BJ (cell line): ENCODE measurements at regions not wholly inside any gene's neighbourhood (a gene's known extent, or its start where the extent isn't known, plus 50 kb on each side); places are given as distances from the start of the nearest gene placed in this dataset.

ENCODE experiments used
- CTCF ChIA-PET: fragments of 350-600 bp; formaldehyde crosslinking; extraction: SDS; loops from one replicate; lab custom pipeline; 2021; ENCODE audit warnings: antibody characterized with exemption, inconsistent platforms; lab: Yijun Ruan, JAX
- POLR2A ChIA-PET: fragments of 300-600 bp; sonication (Branson Sonifier 250); formaldehyde crosslinking; extraction: SDS; loops from one replicate; lab custom pipeline; 2021; ENCODE audit warnings: antibody characterized with exemption; lab: Charles Lee
- DNase-seq: peaks from one replicate; pipeline ENCODE4 v3.0.0-alpha.2; 2011; ENCODE audit warnings: low read depth
- H3K27me3 ChIP-seq: 2 replicates; pipeline ENCODE4 v1.6.0; 2011; ENCODE audit warnings: low read length; ENCODE audit not compliant: control insufficient read depth, insufficient read depth
- H3K36me3 ChIP-seq: 2 replicates; pipeline ENCODE4 v1.5.1; 2011; ENCODE audit warnings: low read length; ENCODE audit not compliant: control insufficient read depth, insufficient read depth
- H3K4me3 ChIP-seq: 2 replicates; pipeline ENCODE4 v1.5.1; 2011; ENCODE audit warnings: low read depth, mild to moderate bottlenecking, control low read depth, low read length
- TF ChIP-seq, protein P1 (sequence below): IDR thresholded peaks from 2 replicates; pipeline ENCODE4 v1.5.1; 2011; ENCODE audit warnings: low read depth, mild to moderate bottlenecking, control low read depth, inconsistent platforms, low read length, moderate library complexity; ENCODE audit not compliant: insufficient read depth

DNA sequence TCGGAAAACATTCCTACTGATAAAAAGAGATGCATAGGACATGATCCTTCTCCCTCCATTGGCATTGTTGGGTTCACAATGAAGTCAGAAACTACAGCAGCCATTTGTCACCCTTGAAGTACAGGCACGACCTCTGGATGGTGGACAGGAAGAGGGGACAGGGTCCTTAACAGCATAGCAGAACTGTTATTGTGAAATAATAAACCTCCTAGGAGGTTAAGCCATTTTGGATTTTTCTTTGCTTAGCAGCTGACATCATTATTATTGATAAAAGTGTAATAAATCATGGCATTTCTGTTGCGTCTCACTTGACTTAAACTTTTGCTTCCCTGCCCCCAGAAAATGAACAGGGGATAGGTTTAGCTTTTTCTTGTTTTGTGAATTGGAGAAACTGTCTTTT lies 134.3 kb upstream of the SASH1 start:
- no peak for DNase-seq
- no peak overlapping the region for H3K4me3 ChIP-seq
- no peaks in the 10 kb centered on the region for H3K36me3 ChIP-seq
- CTCF ChIA-PET = no interaction called here
- POLR2A ChIA-PET = no interaction called here
- no peaks in the 10 kb centered on the region for H3K27me3 ChIP-seq
- TF ChIP-seq, protein P1, sequence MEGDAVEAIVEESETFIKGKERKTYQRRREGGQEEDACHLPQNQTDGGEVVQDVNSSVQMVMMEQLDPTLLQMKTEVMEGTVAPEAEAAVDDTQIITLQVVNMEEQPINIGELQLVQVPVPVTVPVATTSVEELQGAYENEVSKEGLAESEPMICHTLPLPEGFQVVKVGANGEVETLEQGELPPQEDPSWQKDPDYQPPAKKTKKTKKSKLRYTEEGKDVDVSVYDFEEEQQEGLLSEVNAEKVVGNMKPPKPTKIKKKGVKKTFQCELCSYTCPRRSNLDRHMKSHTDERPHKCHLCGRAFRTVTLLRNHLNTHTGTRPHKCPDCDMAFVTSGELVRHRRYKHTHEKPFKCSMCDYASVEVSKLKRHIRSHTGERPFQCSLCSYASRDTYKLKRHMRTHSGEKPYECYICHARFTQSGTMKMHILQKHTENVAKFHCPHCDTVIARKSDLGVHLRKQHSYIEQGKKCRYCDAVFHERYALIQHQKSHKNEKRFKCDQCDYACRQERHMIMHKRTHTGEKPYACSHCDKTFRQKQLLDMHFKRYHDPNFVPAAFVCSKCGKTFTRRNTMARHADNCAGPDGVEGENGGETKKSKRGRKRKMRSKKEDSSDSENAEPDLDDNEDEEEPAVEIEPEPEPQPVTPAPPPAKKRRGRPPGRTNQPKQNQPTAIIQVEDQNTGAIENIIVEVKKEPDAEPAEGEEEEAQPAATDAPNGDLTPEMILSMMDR = no peak

DNA sequence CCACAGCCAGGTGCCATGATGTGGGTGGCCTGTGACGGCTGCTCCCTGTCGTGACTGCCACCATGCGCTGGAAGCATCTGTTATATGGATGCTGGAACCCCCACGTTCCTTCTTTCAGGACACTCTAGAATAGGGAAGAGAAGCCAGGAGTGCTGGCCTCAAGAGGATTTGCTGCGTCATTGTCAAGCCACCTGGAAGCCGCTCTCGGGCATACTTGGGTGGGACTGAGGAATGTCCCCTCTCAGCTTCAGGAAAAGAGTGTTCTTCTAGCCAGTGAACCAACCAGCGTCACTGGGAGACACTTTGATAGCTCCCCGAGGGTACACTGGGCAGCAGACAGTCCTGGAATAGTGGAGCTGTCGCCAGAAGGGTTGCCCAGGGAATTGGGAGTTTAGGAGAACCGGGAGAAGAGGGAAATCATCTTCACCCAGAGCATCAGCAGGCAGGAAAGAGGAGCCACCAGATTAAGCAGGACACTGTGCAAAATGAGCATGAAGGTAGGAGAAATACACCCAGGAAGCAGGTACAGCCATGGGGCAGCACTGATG lies 130.8 kb upstream of the SASH1 start:
- no peak overlapping the region for H3K4me3 ChIP-seq
- no peak for DNase-seq
- ChIA-PET POLR2A (no interaction called here), CTCF (interaction anchor here (0.6 to 0.8 kb wide), 2 partner anchors 9 to 31 kb away, joined by 4 to 5 read pairs; no protein-coding TSS in a partner anchor)
- no peaks in the 10 kb centered on the region for H3K36me3 ChIP-seq
- no peaks in the 10 kb centered on the region for H3K27me3 ChIP-seq
- TF ChIP-seq, protein P1 = no peak

DNA sequence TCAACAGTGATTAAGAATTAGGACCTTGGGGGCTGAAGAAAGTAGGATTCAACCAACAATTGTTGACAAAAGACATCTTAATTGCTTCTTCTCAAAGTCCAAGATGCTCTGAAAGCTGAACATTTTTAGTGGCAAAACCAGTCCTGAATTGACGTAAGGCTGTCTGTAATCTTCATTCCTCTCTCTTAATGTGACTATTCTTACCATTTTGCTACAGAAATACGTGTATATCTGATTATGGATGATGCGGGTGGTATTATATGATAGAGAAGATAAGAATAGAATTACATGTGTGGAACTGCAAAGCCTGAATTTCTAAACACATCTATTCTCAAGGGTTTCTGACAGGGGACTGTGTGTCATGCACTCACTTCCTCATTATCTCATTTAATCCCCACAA lies 130.3 kb upstream of the SASH1 start:
- no peaks in the 10 kb centered on the region for H3K27me3 ChIP-seq
- H3K36me3 ChIP-seq = no peaks in the 10 kb centered on the region
- no peak overlapping the region for H3K4me3 ChIP-seq
- no peak for DNase-seq
- CTCF ChIA-PET = interaction anchor here (0.8 to 1.7 kb wide), 2 partner anchors 32 to 706 kb away, joined by 3 to 4 read pairs; no protein-coding TSS in a partner anchor
- TF ChIP-seq, protein P1 = no peak
- POLR2A ChIA-PET = no interaction called here

DNA sequence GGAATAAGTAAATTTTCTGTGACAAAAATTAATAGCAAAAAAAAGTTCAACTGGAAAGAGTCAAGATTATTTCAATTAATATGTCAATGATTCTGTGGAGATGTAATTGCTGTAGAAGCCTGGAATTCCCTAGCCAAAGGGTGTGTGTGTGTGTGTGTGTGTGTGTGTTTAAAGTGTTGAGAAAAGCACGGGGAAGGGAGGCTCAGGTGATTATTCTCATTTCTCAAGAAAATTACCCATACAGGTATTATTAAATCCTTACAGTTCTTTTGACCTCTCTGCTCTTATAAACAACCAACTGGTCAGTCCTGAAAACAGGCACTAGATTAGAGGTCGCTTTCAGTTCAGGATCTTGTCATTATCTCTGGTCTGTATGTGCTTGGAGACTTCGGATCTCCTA lies 129.3 kb upstream of the SASH1 start:
- no peak overlapping the region for H3K4me3 ChIP-seq
- ChIA-PET POLR2A (no interaction called here), CTCF (interaction anchor here (1.2 to 1.7 kb wide), 2 partner anchors 10 to 707 kb away, joined by 3 read pairs; no protein-coding TSS in a partner anchor)
- no peak for DNase-seq
- TF ChIP-seq, protein P1 = no peak
- H3K27me3 ChIP-seq = no peaks in the 10 kb centered on the region
- H3K36me3 ChIP-seq = no peaks in the 10 kb centered on the region

DNA sequence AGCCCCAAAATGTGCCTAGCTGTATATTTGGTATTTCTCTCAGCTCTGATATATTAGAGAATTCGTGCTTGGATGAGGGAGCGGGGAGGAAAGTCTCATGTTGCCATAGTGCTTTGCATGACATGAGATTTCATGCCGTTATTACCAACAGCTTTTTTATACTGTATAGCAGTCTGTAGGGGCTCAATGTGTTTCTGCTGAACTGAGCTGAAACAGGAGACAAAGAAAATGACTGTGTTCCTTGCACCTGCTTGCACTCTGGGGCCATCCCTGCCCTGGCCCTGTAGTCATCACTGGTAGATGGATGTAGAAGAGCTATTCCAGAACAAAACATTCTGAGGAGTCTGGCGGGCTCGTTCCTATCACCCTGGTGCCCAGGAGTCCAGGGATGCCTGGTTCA lies 128.0 kb upstream of the SASH1 start:
- no peak overlapping the region for H3K4me3 ChIP-seq
- no peaks in the 10 kb centered on the region for H3K27me3 ChIP-seq
- ChIA-PET POLR2A (no interaction called here), CTCF (interaction anchor here (1.0 to 1.6 kb wide), 4 partner anchors 8 to 13 kb away, joined by 3 to 7 read pairs (median 4); no protein-coding TSS in a partner anchor)
- TF ChIP-seq, protein P1 = no peak
- no peak for DNase-seq
- no peaks in the 10 kb centered on the region for H3K36me3 ChIP-seq
